ENCODE measurements at regions not wholly inside any gene's neighbourhood (a gene's known extent, or its start where the extent isn't known, plus 50 kb on each side); places are given as distances from the start of the nearest gene placed in this dataset.

- Histone ChIP-seq H3K4me3 (ENCODE audit: low read length in 2 of 2) (no peak overlapping the region), H3K9me3 (ENCODE audit: control insufficient read depth in 1 of 2, low read length in 2 of 2) (peaks cover 0 to 7% of the 10 kb centered on the region in 2 donors), H3K4me1 (ENCODE audit: insufficient read depth, low read length) (no peaks in the 10 kb centered on the region), H3K27me3 (ENCODE audit: insufficient read depth, low read length) (no peaks in the 10 kb centered on the region), H3K36me3 (ENCODE audit: insufficient read depth, low read length) (no peaks in the 10 kb centered on the region), H3K27ac (ENCODE audit: low read depth, low read length) (no peak overlapping the region)
- intact Hi-C loops (cut with micrococcal nuclease), result no loop called here
- Mint-ChIP-seq H3K4me1 (no peaks in the 10 kb centered on the region), H3K27me3 (peaks cover 0 to 9% of the 10 kb centered on the region in 2 donors), H3K36me3 (no peaks in the 10 kb centered on the region), H3K27ac (no peak overlapping the region), H3K9me3 (peaks cover 0 to 14% (median 9%) of the 10 kb centered on the region in 8 donors), H3K4me3 (no peak overlapping the region)
- POLR2A ChIA-PET (ENCODE audit: partially characterized antibody), result no interaction called here
- DNase-seq, result no peak
- CTCF ChIA-PET (ENCODE audit: partially characterized antibody), result no interaction called here
These were observed 235.8 kb upstream of the ASIC2 start for GRCh38 chr17:33528846-33529245.

DNA sequence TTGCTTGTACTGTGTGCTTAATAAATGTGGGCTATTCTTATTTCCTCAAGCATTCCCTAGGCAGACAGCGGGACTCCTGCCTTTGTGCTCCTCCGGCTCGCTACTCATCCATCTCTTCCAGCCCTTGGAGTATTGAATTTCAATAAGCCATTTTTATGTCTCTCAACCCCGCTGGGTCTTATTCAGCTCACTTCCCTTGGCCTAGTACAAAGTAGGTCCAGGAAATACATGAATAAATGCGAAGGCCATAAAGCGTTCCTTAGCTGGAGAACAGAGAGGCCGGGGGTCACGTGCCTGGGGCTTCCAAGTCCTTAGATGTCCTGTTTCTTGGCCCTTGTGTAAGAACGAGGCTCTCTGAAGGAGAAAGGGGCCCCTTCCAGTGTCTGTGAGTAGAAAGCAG lies 236.7 kb upstream of the ASIC2 start:
- Histone ChIP-seq H3K9me3 (ENCODE audit: control insufficient read depth in 1 of 2, low read length in 2 of 2) (peaks cover 0 to 7% of the 10 kb centered on the region in 2 donors), H3K4me1 (ENCODE audit: insufficient read depth, low read length) (no peaks in the 10 kb centered on the region), H3K27ac (ENCODE audit: low read depth, low read length) (no peak overlapping the region), H3K4me3 (ENCODE audit: low read length in 2 of 2) (no peak overlapping the region), H3K36me3 (ENCODE audit: insufficient read depth, low read length) (no peaks in the 10 kb centered on the region), H3K27me3 (ENCODE audit: insufficient read depth, low read length) (no peaks in the 10 kb centered on the region)
- Mint-ChIP-seq H3K27ac (no peak overlapping the region), H3K27me3 (peaks cover 0 to 9% of the 10 kb centered on the region in 2 donors), H3K4me3 (no peak overlapping the region), H3K4me1 (no peaks in the 10 kb centered on the region), H3K9me3 (peaks cover 0 to 14% (median 9%) of the 10 kb centered on the region in 8 donors), H3K36me3 (no peaks in the 10 kb centered on the region)
- intact Hi-C loops (cut with micrococcal nuclease), result no loop called here
- POLR2A ChIA-PET (ENCODE audit: partially characterized antibody), result no interaction called here
- DNase-seq, result no peak
- CTCF ChIA-PET (ENCODE audit: partially characterized antibody), result no interaction called here

- Mint-ChIP-seq H3K27ac (no peak overlapping the region), H3K4me1 (no peaks in the 10 kb centered on the region), H3K27me3 (peaks cover 0 to 7% of the 10 kb centered on the region in 2 donors), H3K9me3 (peaks cover 0 to 14% (median 9%) of the 10 kb centered on the region in 8 donors), H3K4me3 (no peak overlapping the region), H3K36me3 (no peaks in the 10 kb centered on the region)
- intact Hi-C loops (cut with micrococcal nuclease), result no loop called here
- Histone ChIP-seq H3K9me3 (ENCODE audit: control insufficient read depth in 1 of 2, low read length in 2 of 2) (peaks cover 0 to 7% of the 10 kb centered on the region in 2 donors), H3K27ac (ENCODE audit: low read depth, low read length) (no peak overlapping the region), H3K4me1 (ENCODE audit: insufficient read depth, low read length) (no peaks in the 10 kb centered on the region), H3K4me3 (ENCODE audit: low read length in 2 of 2) (no peak overlapping the region), H3K27me3 (ENCODE audit: insufficient read depth, low read length) (no peaks in the 10 kb centered on the region), H3K36me3 (ENCODE audit: insufficient read depth, low read length) (no peaks in the 10 kb centered on the region)
- ChIA-PET POLR2A (ENCODE audit: partially characterized antibody) (no interaction called here), CTCF (ENCODE audit: partially characterized antibody) (interaction anchor here (0.8 kb wide), 1 partner anchor 13 kb away, joined by 3 read pairs; no protein-coding TSS in a partner anchor)
- DNase-seq, result no peak
These were observed 238.2 kb upstream of the ASIC2 start for GRCh38 chr17:33531311-33531710.

- no peak overlapping the region for H3K27ac ChIP-seq (ENCODE audit: low read depth, low read length)
- no peak overlapping the region for H3K4me3 Mint-ChIP-seq
- H3K9me3 Mint-ChIP-seq, result peaks cover 0 to 2% (median 0%) of the 10 kb centered on the region in 8 donors
- H3K36me3 Mint-ChIP-seq, result no peaks in the 10 kb centered on the region
- no peak overlapping the region for H3K27ac Mint-ChIP-seq
- H3K4me3 ChIP-seq (ENCODE audit: low read length in 2 of 2), result no peak overlapping the region
- H3K27me3 ChIP-seq (ENCODE audit: insufficient read depth, low read length), result no peaks in the 10 kb centered on the region
- H3K27me3 Mint-ChIP-seq, result peaks cover 4 to 5% of the 10 kb centered on the region in 2 donors
- DNase-seq, result no peak
- H3K9me3 ChIP-seq (ENCODE audit: control insufficient read depth in 1 of 2, low read length in 2 of 2), result no peaks in the 10 kb centered on the region
- ChIA-PET POLR2A (ENCODE audit: partially characterized antibody) (no interaction called here), CTCF (ENCODE audit: partially characterized antibody) (interaction anchor here (1.8 kb wide), 1 partner anchor 9 kb away, joined by 4 read pairs; no protein-coding TSS in a partner anchor)
- intact Hi-C loops (cut with micrococcal nuclease), result no loop called here
- H3K36me3 ChIP-seq (ENCODE audit: insufficient read depth, low read length), result no peaks in the 10 kb centered on the region
- H3K4me1 Mint-ChIP-seq, result no peaks in the 10 kb centered on the region
- no peaks in the 10 kb centered on the region for H3K4me1 ChIP-seq (ENCODE audit: insufficient read depth, low read length)
These were observed 241.0 kb upstream of the ASIC2 start for GRCh38 chr17:33534087-33534486.

DNA sequence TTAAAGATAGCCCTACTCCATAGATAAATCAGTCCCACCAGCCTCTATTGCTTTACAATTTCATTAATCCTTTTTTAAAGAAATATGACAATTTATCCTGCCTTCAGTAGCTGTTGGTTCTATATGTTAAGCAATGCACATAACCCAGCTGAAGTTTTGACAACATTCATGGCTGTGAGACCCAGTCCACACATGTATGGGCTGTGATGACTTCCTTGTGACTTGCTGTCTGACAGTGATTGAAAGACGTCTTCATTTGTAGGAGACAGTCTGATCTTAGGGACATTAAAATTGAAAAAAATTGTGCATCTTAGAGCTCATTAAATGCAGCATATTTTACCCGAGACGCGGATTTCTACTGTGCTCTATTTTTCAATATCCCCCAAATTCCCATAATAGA lies 252.0 kb upstream of the ASIC2 start:
- no peaks in the 10 kb centered on the region for H3K4me1 ChIP-seq (ENCODE audit: insufficient read depth, low read length)
- Mint-ChIP-seq H3K4me1 (no peaks in the 10 kb centered on the region), H3K27ac (no peak overlapping the region), H3K27me3 (peaks cover 7 to 23% of the 10 kb centered on the region in 2 donors), H3K9me3 (peaks cover 0 to 3% (median 0%) of the 10 kb centered on the region in 8 donors), H3K36me3 (no peaks in the 10 kb centered on the region), H3K4me3 (no peak overlapping the region)
- no peak overlapping the region for H3K27ac ChIP-seq (ENCODE audit: low read depth, low read length)
- no peak for DNase-seq
- no peaks in the 10 kb centered on the region for H3K36me3 ChIP-seq (ENCODE audit: insufficient read depth, low read length)
- no peaks in the 10 kb centered on the region for H3K27me3 ChIP-seq (ENCODE audit: insufficient read depth, low read length)
- H3K9me3 ChIP-seq (ENCODE audit: control insufficient read depth in 1 of 2, low read length in 2 of 2), result no peaks in the 10 kb centered on the region
- ChIA-PET CTCF (ENCODE audit: partially characterized antibody) (no interaction called here), POLR2A (ENCODE audit: partially characterized antibody) (no interaction called here)
- H3K4me3 ChIP-seq (ENCODE audit: low read length in 2 of 2), result no peak overlapping the region
- intact Hi-C loops (cut with micrococcal nuclease), result no loop called here

- peaks cover 0 to 1% (median 0%) of the 10 kb centered on the region in 8 donors for H3K9me3 Mint-ChIP-seq
- peaks cover 11 to 21% of the 10 kb centered on the region in 2 donors for H3K27me3 Mint-ChIP-seq
- H3K4me1 Mint-ChIP-seq, result no peaks in the 10 kb centered on the region
- H3K36me3 ChIP-seq (ENCODE audit: insufficient read depth, low read length), result no peaks in the 10 kb centered on the region
- H3K27ac ChIP-seq (ENCODE audit: low read depth, low read length), result no peak overlapping the region
- no peaks in the 10 kb centered on the region for H3K4me1 ChIP-seq (ENCODE audit: insufficient read depth, low read length)
- no peak overlapping the region for H3K4me3 Mint-ChIP-seq
- CTCF ChIA-PET (ENCODE audit: partially characterized antibody), result no interaction called here
- H3K27me3 ChIP-seq (ENCODE audit: insufficient read depth, low read length), result no peaks in the 10 kb centered on the region
- no peaks in the 10 kb centered on the region for H3K36me3 Mint-ChIP-seq
- intact Hi-C loops (cut with micrococcal nuclease), result no loop called here
- POLR2A ChIA-PET (ENCODE audit: partially characterized antibody), result no interaction called here
- H3K27ac Mint-ChIP-seq, result no peak overlapping the region
- no peak overlapping the region for H3K4me3 ChIP-seq (ENCODE audit: low read length in 2 of 2)
- no peak for DNase-seq
- H3K9me3 ChIP-seq (ENCODE audit: control insufficient read depth in 1 of 2, low read length in 2 of 2), result no peaks in the 10 kb centered on the region
These were observed 257.2 kb upstream of the ASIC2 start for GRCh38 chr17:33550261-33550660.

- peaks cover 8 to 17% of the 10 kb centered on the region in 2 donors for H3K27me3 Mint-ChIP-seq
- no peak overlapping the region for H3K4me3 Mint-ChIP-seq
- intact Hi-C loops (cut with micrococcal nuclease), result no loop called here
- H3K9me3 Mint-ChIP-seq, result no peaks in the 10 kb centered on the region
- H3K36me3 Mint-ChIP-seq, result no peaks in the 10 kb centered on the region
- no peak for DNase-seq
- Histone ChIP-seq H3K27me3 (ENCODE audit: insufficient read depth, low read length) (no peaks in the 10 kb centered on the region), H3K4me3 (ENCODE audit: low read length in 2 of 2) (no peak overlapping the region), H3K36me3 (ENCODE audit: insufficient read depth, low read length) (no peaks in the 10 kb centered on the region), H3K9me3 (ENCODE audit: control insufficient read depth in 1 of 2, low read length in 2 of 2) (no peaks in the 10 kb centered on the region), H3K4me1 (ENCODE audit: insufficient read depth, low read length) (no peaks in the 10 kb centered on the region), H3K27ac (ENCODE audit: low read depth, low read length) (no peak overlapping the region)
- ChIA-PET CTCF (ENCODE audit: partially characterized antibody) (interaction anchor here (1.2 kb wide), 1 partner anchor 33 kb away, joined by 3 read pairs; no protein-coding TSS in a partner anchor), POLR2A (ENCODE audit: partially characterized antibody) (no interaction called here)
- no peak overlapping the region for H3K27ac Mint-ChIP-seq
- H3K4me1 Mint-ChIP-seq, result no peaks in the 10 kb centered on the region
These were observed 258.0 kb upstream of the ASIC2 start for GRCh38 chr17:33551075-33551474.

DNA sequence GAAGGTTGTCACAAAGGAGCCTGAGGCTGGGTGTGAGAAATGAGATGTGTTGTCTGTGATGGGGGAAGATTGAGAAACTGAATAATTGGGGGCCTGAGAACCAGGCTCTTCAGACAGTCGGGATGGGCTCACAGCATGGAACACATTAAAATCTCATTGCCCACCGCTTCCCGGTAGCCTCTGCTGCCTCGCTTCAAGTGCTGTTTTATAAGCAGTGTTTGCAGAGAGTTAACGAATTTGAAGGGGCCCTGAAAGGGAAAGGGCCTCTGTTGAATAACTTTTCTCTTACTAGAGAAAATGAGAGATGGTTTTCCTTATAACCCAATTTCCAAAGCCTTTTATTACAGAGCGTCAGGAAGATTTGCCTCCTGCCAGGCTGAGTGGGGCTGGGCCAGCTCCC lies 258.8 kb upstream of the ASIC2 start:
- H3K36me3 ChIP-seq (ENCODE audit: insufficient read depth, low read length), result no peaks in the 10 kb centered on the region
- DNase-seq, result no peak
- no peak overlapping the region for H3K4me3 ChIP-seq (ENCODE audit: low read length in 2 of 2)
- no peaks in the 10 kb centered on the region for H3K27me3 ChIP-seq (ENCODE audit: insufficient read depth, low read length)
- peaks cover 8 to 15% of the 10 kb centered on the region in 2 donors for H3K27me3 Mint-ChIP-seq
- ChIA-PET POLR2A (ENCODE audit: partially characterized antibody) (no interaction called here), CTCF (ENCODE audit: partially characterized antibody) (interaction anchor here (1.2 kb wide), 1 partner anchor 34 kb away, joined by 3 read pairs; no protein-coding TSS in a partner anchor)
- no peaks in the 10 kb centered on the region for H3K9me3 Mint-ChIP-seq
- H3K4me1 Mint-ChIP-seq, result no peaks in the 10 kb centered on the region
- H3K36me3 Mint-ChIP-seq, result no peaks in the 10 kb centered on the region
- no peaks in the 10 kb centered on the region for H3K9me3 ChIP-seq (ENCODE audit: control insufficient read depth in 1 of 2, low read length in 2 of 2)
- H3K4me3 Mint-ChIP-seq, result no peak overlapping the region
- intact Hi-C loops (cut with micrococcal nuclease), result no loop called here
- H3K4me1 ChIP-seq (ENCODE audit: insufficient read depth, low read length), result no peaks in the 10 kb centered on the region
- no peak overlapping the region for H3K27ac ChIP-seq (ENCODE audit: low read depth, low read length)
- no peak overlapping the region for H3K27ac Mint-ChIP-seq

Measured in CD4-positive, alpha-beta memory T cell (primary cell).